HepG2 (cell line): ENCODE measurements at regions not wholly inside any gene's neighbourhood (a gene's known extent, or its start where the extent isn't known, plus 50 kb on each side); places are given as distances from the start of the nearest gene placed in this dataset.

Experiments used
- AKNA ChIP-seq: sonication (generic); formaldehyde crosslinking; IDR thresholded peaks from 2 replicates; pipeline ENCODE4 v1.4.0; 2020; ENCODE audit warnings: missing genetic modification reagents, borderline replicate concordance
- FOXP1 ChIP-seq, 2 experiments: fragments of 450-650 bp in 1 of 2; IDR thresholded peaks; 2 replicates each; pipeline ENCODE4 v1.6.1; 2017 to 2018; ENCODE audit warnings: antibody characterized with exemption in 1 of 2
- MYNN ChIP-seq: sonication (generic); formaldehyde crosslinking; IDR thresholded peaks from 2 replicates; pipeline ENCODE4 v1.4.0; 2020; ENCODE audit warnings: mild to moderate bottlenecking, low read depth, missing genetic modification reagents
- NFIC ChIP-seq: IDR thresholded peaks from 2 replicates; pipeline ENCODE4 v1.6.1; 2012; ENCODE audit warnings: mild to moderate bottlenecking, low read length, inconsistent platforms
- NR2F2 ChIP-seq: IDR thresholded peaks from 2 replicates; pipeline ENCODE4 v1.6.1; 2012; ENCODE audit warnings: low read depth, inconsistent platforms, borderline replicate concordance
- SP5 ChIP-seq: IDR thresholded peaks from 2 replicates; pipeline ENCODE4 v1.6.1; 2016; ENCODE audit warnings: low read depth, borderline replicate concordance
- XBP1 ChIP-seq: sonication (generic); formaldehyde crosslinking; IDR thresholded peaks from 2 replicates; pipeline ENCODE4 v1.5.0; 2020; ENCODE audit warnings: missing genetic modification reagents
- ZBTB40 ChIP-seq, 2 experiments: fragments of 450-650 bp in 1 of 2; sonication (generic) in 1 of 2; formaldehyde crosslinking in 1 of 2; IDR thresholded peaks; 2 replicates each; pipeline versions ENCODE4 v1.6.1 to v1.8.0; 2016 to 2022; ENCODE audit warnings: antibody characterized with exemption in 1 of 2, mild to moderate bottlenecking in 1 of 2, missing genetic modification reagents in 1 of 2
- ZFX ChIP-seq: sonication (generic); formaldehyde crosslinking; IDR thresholded peaks from 2 replicates; pipeline ENCODE4 v1.4.0; 2020; ENCODE audit warnings: mild to moderate bottlenecking, low read depth, missing genetic modification reagents, moderate library complexity
- ZNF136 ChIP-seq: sonication (generic); formaldehyde crosslinking; IDR thresholded peaks from 2 replicates; pipeline ENCODE4 v1.8.1; 2022; ENCODE audit warnings: low read depth, mild to moderate bottlenecking, moderate library complexity, missing genetic modification reagents
- ZNF558 ChIP-seq: sonication (generic); formaldehyde crosslinking; IDR thresholded peaks from 2 replicates; pipeline ENCODE4 v1.9.0; 2022; ENCODE audit warnings: mild to moderate bottlenecking, missing genetic modification reagents, borderline replicate concordance
- ZNF597 ChIP-seq: sonication (generic); formaldehyde crosslinking; IDR thresholded peaks from 2 replicates; pipeline ENCODE4 v1.5.0; 2020; ENCODE audit warnings: missing genetic modification reagents
- ZNF766 ChIP-seq: sonication (generic); formaldehyde crosslinking; IDR thresholded peaks from 2 replicates; pipeline ENCODE4 v1.5.0; 2020; ENCODE audit warnings: missing genetic modification reagents, borderline replicate concordance

GRCh38 chr7:138195151-138195571, 118.9 kb downstream of the AKR1D1 start (continued):
- TF ChIP-seq SP5 (CRISPR knock-in tag) (0 out of 2 replicates have a peak, but pooled peaks have one; percentile 27), ZNF558 (CRISPR knock-in tag) (no peak), ZBTB40 (IDR thresholded peaks at IDR 0.05) (no peak), ZBTB40 (CRISPR knock-in tag; IDR thresholded peaks at IDR 0.05) (no peak), ZNF136 (CRISPR knock-in tag) (no peak), ZNF597 (CRISPR knock-in tag) (no peak), XBP1 (no peak), AKNA (CRISPR knock-in tag) (no peak), NR2F2 (no peak), ZNF766 (CRISPR knock-in tag) (no peak), MYNN (no peak), NFIC (0 out of 2 replicates have a peak, but pooled peaks have one; percentile 28), ZFX (CRISPR knock-in tag) (no peak), FOXP1 (IDR thresholded peaks at IDR 0.05) (no peak), FOXP1 (CRISPR knock-in tag; IDR thresholded peaks at IDR 0.05) (peak; percentile 50; the same call in 1 of the 2 replicates)
